SK-N-SH treated with all-trans-retinoic acid at 6 μM for 48 hours (cell line): ENCODE measurements at regions not wholly inside any gene's neighbourhood (a gene's known extent, or its start where the extent isn't known, plus 50 kb on each side); places are given as distances from the start of the nearest gene placed in this dataset.

ENCODE experiments used
- ATAC-seq: fragments of 200-7000 bp; cut with Tn5 transposase; 3 replicates; pipeline ENCODE4 v1.9.1; 2020; ENCODE audit warnings: mild to moderate bottlenecking, moderate library complexity
- ARNTL ChIP-seq: fragments of 450-650 bp; formaldehyde crosslinking; IDR thresholded peaks from 2 replicates; pipeline ENCODE4 v1.5.0; 2020; ENCODE audit warnings: low read depth, mild to moderate bottlenecking, moderate library complexity, borderline replicate concordance
- BACH2 ChIP-seq: fragments of 250-450 bp; sonication (Bioruptor Pico); IDR thresholded peaks from 2 replicates; pipeline ENCODE4 v1.9.0; 2021; ENCODE audit warnings: mild to moderate bottlenecking, borderline replicate concordance
- CREB5 ChIP-seq: fragments of 250-450 bp; sonication (Bioruptor Pico); IDR thresholded peaks from 2 replicates; pipeline ENCODE4 v1.5.1; 2020; ENCODE audit warnings: low read depth, mild to moderate bottlenecking, moderate library complexity
- CSDC2 ChIP-seq: fragments of 250-450 bp; sonication (Bioruptor Pico); IDR thresholded peaks from 2 replicates; pipeline ENCODE4 v1.5.0; 2020; ENCODE audit warnings: mild to moderate bottlenecking, moderate library complexity
- CSRNP3 ChIP-seq: fragments of 250-450 bp; sonication (Bioruptor Pico); IDR thresholded peaks from 2 replicates; pipeline ENCODE4 v1.5.1; 2021; ENCODE audit warnings: mild to moderate bottlenecking, moderate library complexity
- GLIS3 ChIP-seq: fragments of 250-450 bp; sonication (Bioruptor Pico); IDR thresholded peaks from 2 replicates; pipeline ENCODE4 v1.5.0; 2020; ENCODE audit warnings: mild to moderate bottlenecking, moderate library complexity
- ISL1 ChIP-seq: fragments of 250-450 bp; sonication (Bioruptor Pico); IDR thresholded peaks from 2 replicates; pipeline ENCODE4 v2.1.2; 2022; ENCODE audit warnings: mild to moderate bottlenecking, moderate library complexity
- OSR1 ChIP-seq: fragments of 250-450 bp; sonication (Bioruptor Pico); IDR thresholded peaks from 2 replicates; pipeline ENCODE4 v1.8.0; 2022; ENCODE audit warnings: moderate library complexity, mild to moderate bottlenecking, inconsistent platforms
- PATZ1 ChIP-seq: fragments of 250-450 bp; sonication (Bioruptor Pico); IDR thresholded peaks from 2 replicates; pipeline ENCODE4 v1.8.0; 2020; ENCODE audit warnings: mild to moderate bottlenecking, moderate library complexity, borderline replicate concordance
- POU6F1 ChIP-seq: fragments of 250-450 bp; sonication (Bioruptor Pico); IDR thresholded peaks from 2 replicates; pipeline ENCODE4 v1.8.0; 2021; ENCODE audit warnings: low read depth, mild to moderate bottlenecking, moderate library complexity, borderline replicate concordance
- PPARA ChIP-seq: fragments of 250-450 bp; sonication (Bioruptor Pico); IDR thresholded peaks from 2 replicates; pipeline ENCODE4 v1.5.0; 2020; ENCODE audit warnings: mild to moderate bottlenecking, borderline replicate concordance
- RARB ChIP-seq: fragments of 250-450 bp; sonication (Bioruptor Pico); IDR thresholded peaks from 2 replicates; pipeline ENCODE4 v1.8.0; 2021; ENCODE audit warnings: mild to moderate bottlenecking, moderate library complexity
- TCF4 ChIP-seq: fragments of 250-450 bp; sonication (Bioruptor Pico); IDR thresholded peaks from 2 replicates; pipeline ENCODE4 v1.8.0; 2021; ENCODE audit warnings: mild to moderate bottlenecking, moderate library complexity, borderline replicate concordance
- ZFP30 ChIP-seq: fragments of 450-650 bp; formaldehyde crosslinking; IDR thresholded peaks from 2 replicates; pipeline ENCODE4 v1.5.0; 2022; ENCODE audit warnings: mild to moderate bottlenecking, moderate library complexity
- ZNF565 ChIP-seq: fragments of 450-650 bp; formaldehyde crosslinking; conservative IDR thresholded peaks from 2 replicates; pipeline ENCODE4 v1.5.0; 2020; ENCODE audit warnings: low read depth, mild to moderate bottlenecking, moderate library complexity
- ZNF70 ChIP-seq: fragments of 450-650 bp; formaldehyde crosslinking; IDR thresholded peaks from 2 replicates; pipeline ENCODE4 v1.5.0; 2020; ENCODE audit warnings: mild to moderate bottlenecking, moderate library complexity
- TF ChIP-seq, protein P1 (sequence below): fragments of 250-450 bp; sonication (Bioruptor Pico); IDR thresholded peaks from 2 replicates; pipeline ENCODE4 v1.5.0; 2020; ENCODE audit warnings: mild to moderate bottlenecking, moderate library complexity

- no peak for TF ChIP-seq CSDC2
- TF ChIP-seq, protein P1, sequence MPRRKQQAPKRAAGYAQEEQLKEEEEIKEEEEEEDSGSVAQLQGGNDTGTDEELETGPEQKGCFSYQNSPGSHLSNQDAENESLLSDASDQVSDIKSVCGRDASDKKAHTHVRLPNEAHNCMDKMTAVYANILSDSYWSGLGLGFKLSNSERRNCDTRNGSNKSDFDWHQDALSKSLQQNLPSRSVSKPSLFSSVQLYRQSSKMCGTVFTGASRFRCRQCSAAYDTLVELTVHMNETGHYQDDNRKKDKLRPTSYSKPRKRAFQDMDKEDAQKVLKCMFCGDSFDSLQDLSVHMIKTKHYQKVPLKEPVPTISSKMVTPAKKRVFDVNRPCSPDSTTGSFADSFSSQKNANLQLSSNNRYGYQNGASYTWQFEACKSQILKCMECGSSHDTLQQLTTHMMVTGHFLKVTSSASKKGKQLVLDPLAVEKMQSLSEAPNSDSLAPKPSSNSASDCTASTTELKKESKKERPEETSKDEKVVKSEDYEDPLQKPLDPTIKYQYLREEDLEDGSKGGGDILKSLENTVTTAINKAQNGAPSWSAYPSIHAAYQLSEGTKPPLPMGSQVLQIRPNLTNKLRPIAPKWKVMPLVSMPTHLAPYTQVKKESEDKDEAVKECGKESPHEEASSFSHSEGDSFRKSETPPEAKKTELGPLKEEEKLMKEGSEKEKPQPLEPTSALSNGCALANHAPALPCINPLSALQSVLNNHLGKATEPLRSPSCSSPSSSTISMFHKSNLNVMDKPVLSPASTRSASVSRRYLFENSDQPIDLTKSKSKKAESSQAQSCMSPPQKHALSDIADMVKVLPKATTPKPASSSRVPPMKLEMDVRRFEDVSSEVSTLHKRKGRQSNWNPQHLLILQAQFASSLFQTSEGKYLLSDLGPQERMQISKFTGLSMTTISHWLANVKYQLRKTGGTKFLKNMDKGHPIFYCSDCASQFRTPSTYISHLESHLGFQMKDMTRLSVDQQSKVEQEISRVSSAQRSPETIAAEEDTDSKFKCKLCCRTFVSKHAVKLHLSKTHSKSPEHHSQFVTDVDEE (CRISPR knock-in tag), result no peak
- no peak for TF ChIP-seq RARB (CRISPR knock-in tag)
- TF ChIP-seq GLIS3 (CRISPR knock-in tag), result no peak
- no peak for TF ChIP-seq CSRNP3 (CRISPR knock-in tag)
- TF ChIP-seq ZNF565 (CRISPR knock-in tag), result no peak
- no peak for TF ChIP-seq BACH2 (CRISPR knock-in tag)
- no peak for TF ChIP-seq OSR1 (CRISPR knock-in tag)
- no peak for TF ChIP-seq ISL1 (CRISPR knock-in tag)
- ATAC-seq, result no peak
Observed at GRCh38 chr15:31459400-31459748, 132.7 kb downstream of the KLF13 start.

DNA sequence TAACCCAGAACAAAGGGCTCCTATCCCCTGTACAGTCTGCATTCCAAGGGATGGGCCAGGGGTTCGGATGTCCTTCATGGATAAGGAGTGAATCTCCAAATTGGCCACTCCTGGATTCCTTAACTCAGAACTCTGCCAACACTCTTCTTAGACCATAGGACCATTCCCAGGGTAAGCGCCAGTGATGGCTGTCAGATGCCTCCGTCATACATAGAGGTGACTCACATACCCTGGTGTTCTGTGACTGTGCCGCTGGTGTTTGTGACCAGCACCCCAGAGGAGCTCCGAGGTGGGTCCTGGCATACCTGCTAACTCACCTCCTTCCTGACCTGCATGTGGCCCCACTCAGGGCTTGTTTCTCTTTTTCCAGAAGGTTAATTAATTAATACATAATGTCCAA, 134.7 kb downstream of the KLF13 start:
- no peak for ATAC-seq
- no peak for TF ChIP-seq ZNF70 (CRISPR knock-in tag)
- TF ChIP-seq ARNTL (CRISPR knock-in tag), result no peak
- TF ChIP-seq OSR1 (CRISPR knock-in tag), result no peak
- no peak for TF ChIP-seq CREB5 (CRISPR knock-in tag)
- TF ChIP-seq TCF4 (CRISPR knock-in tag), result no peak
- TF ChIP-seq POU6F1 (CRISPR knock-in tag), result no peak
- no peak for TF ChIP-seq CSRNP3 (CRISPR knock-in tag)
- no peak for TF ChIP-seq PATZ1 (CRISPR knock-in tag)
- no peak for TF ChIP-seq ZNF565 (CRISPR knock-in tag)
- no peak for TF ChIP-seq GLIS3 (CRISPR knock-in tag)
- TF ChIP-seq ZFP30, result no peak
- TF ChIP-seq, protein P1 (CRISPR knock-in tag), result no peak
- no peak for TF ChIP-seq PPARA (CRISPR knock-in tag)
- TF ChIP-seq ISL1 (CRISPR knock-in tag), result no peak
- TF ChIP-seq, all 23 proteins: peak for 0
